GM19324 (cell line): ENCODE measurements at regions not wholly inside any gene's neighbourhood (a gene's known extent, or its start where the extent isn't known, plus 50 kb on each side); places are given as distances from the start of the nearest gene placed in this dataset.

ENCODE experiments used
- ATAC-seq: cut with Tn5 transposase; IDR thresholded peaks from one replicate; pipeline ENCODE4 v1.9.1; 2021; ENCODE audit warnings: mild to moderate bottlenecking, moderate library complexity; ENCODE audit not compliant: unreplicated experiment, low FRiP score

GRCh38 chr15:62599791-62600777 is 435.0 kb upstream of the C2CD4B start:
- ATAC-seq, result no peak

GRCh38 chr15:62601777-62602545 is 436.9 kb upstream of the C2CD4B start:
- ATAC-seq, result no peak

GRCh38 chr15:62603742-62604141 is 438.7 kb upstream of the C2CD4B start:
- no peak for ATAC-seq

GRCh38 chr15:62605282-62605681 is 437.3 kb upstream of the TPM1 start:
- no peak for ATAC-seq

- ATAC-seq, result no peak
Measured at GRCh38 chr15:62606376-62607113, 436.0 kb upstream of the TPM1 start.

- ATAC-seq, result no peak
Measured at GRCh38 chr15:62607114-62607462, 435.5 kb upstream of the TPM1 start.

GRCh38 chr15:62607643-62608042 is 434.9 kb upstream of the TPM1 start:
- no peak for ATAC-seq

- no peak for ATAC-seq
Measured at GRCh38 chr15:62608369-62608768, 434.2 kb upstream of the TPM1 start.

- no peak for ATAC-seq
Measured at GRCh38 chr15:62610265-62610869, 432.2 kb upstream of the TPM1 start.

- no peak for ATAC-seq
Measured at GRCh38 chr15:62611002-62611401, 431.5 kb upstream of the TPM1 start.

- ATAC-seq, result no peak
Measured at GRCh38 chr15:62612183-62612733, 430.3 kb upstream of the TPM1 start.

GRCh38 chr15:62612771-62613170 is 429.8 kb upstream of the TPM1 start:
- ATAC-seq, result no peak

GRCh38 chr15:62616746-62617145 is 425.8 kb upstream of the TPM1 start:
- no peak for ATAC-seq

- no peak for ATAC-seq
Measured at GRCh38 chr15:62617741-62618140, 424.8 kb upstream of the TPM1 start.

- no peak for ATAC-seq
Measured at GRCh38 chr15:62618432-62618831, 424.1 kb upstream of the TPM1 start.

GRCh38 chr15:62618846-62619504 is 423.6 kb upstream of the TPM1 start:
- no peak for ATAC-seq

GRCh38 chr15:62619526-62619925 is 423.0 kb upstream of the TPM1 start:
- no peak for ATAC-seq

- no peak for ATAC-seq
Measured at GRCh38 chr15:62622775-62623174, 419.8 kb upstream of the TPM1 start.

- no peak for ATAC-seq
Measured at GRCh38 chr15:62624547-62625378, 417.8 kb upstream of the TPM1 start.
